ENCODE measurements at regions not wholly inside any gene's neighbourhood (a gene's known extent, or its start where the extent isn't known, plus 50 kb on each side); places are given as distances from the start of the nearest gene placed in this dataset.

- no peak for DNase-seq
Measured at GRCh38 chr16:86751076-86752030, 173.0 kb downstream of the FOXL1 start.

GRCh38 chr16:86752582-86753175 is 174.3 kb downstream of the FOXL1 start:
- DNase-seq: no peak

- DNase-seq: no peak
Measured at GRCh38 chr16:86753399-86753798, 175.1 kb downstream of the FOXL1 start.

- DNase-seq: no peak
Measured at GRCh38 chr16:86755571-86756006, 177.2 kb downstream of the FOXL1 start.

GRCh38 chr16:86756882-86757703 is 178.7 kb downstream of the FOXL1 start:
- DNase-seq: no peak

- no peak for DNase-seq
Measured at GRCh38 chr16:86757704-86758040, 179.3 kb downstream of the FOXL1 start.

GRCh38 chr16:86758932-86759331 is 180.6 kb downstream of the FOXL1 start:
- no peak for DNase-seq

- no peak for DNase-seq
Measured at GRCh38 chr16:86761111-86762031, 183.0 kb downstream of the FOXL1 start.

- no peak for DNase-seq
Measured at GRCh38 chr16:86762095-86762494, 183.7 kb downstream of the FOXL1 start.

GRCh38 chr16:86763819-86764218 is 185.5 kb downstream of the FOXL1 start:
- no peak for DNase-seq

GRCh38 chr16:86764551-86764950 is 186.2 kb downstream of the FOXL1 start:
- no peak for DNase-seq

GRCh38 chr16:86765389-86766026 is 187.2 kb downstream of the FOXL1 start:
- no peak for DNase-seq

GRCh38 chr16:86766700-86767099 is 188.4 kb downstream of the FOXL1 start:
- no peak for DNase-seq

- no peak for DNase-seq
Measured at GRCh38 chr16:86768228-86768791, 190.0 kb downstream of the FOXL1 start.

GRCh38 chr16:86768999-86769398 is 190.7 kb downstream of the FOXL1 start:
- no peak for DNase-seq

GRCh38 chr16:86771506-86772460 is 193.4 kb downstream of the FOXL1 start:
- DNase-seq: no peak

GRCh38 chr16:86772671-86773353 is 194.5 kb downstream of the FOXL1 start:
- DNase-seq: no peak

- DNase-seq: no peak
Measured at GRCh38 chr16:86773354-86773715, 195.0 kb downstream of the FOXL1 start.

GRCh38 chr16:86774931-86775330 is 196.6 kb downstream of the FOXL1 start:
- no peak for DNase-seq

GRCh38 chr16:86775511-86775921 is 197.2 kb downstream of the FOXL1 start:
- no peak for DNase-seq
